GM21360 (cell line): ENCODE measurements at regions not wholly inside any gene's neighbourhood (a gene's known extent, or its start where the extent isn't known, plus 50 kb on each side); places are given as distances from the start of the nearest gene placed in this dataset.
"Not testable (repeated sequence)": the region's sequence is repeated elsewhere in the genome, so short reads cannot be mapped to it uniquely, and the experiment has no call there.

Source experiments
- ATAC-seq: cut with Tn5 transposase; IDR thresholded peaks from one replicate; pipeline ENCODE4 v1.9.1; 2021; ENCODE audit warnings: mild to moderate bottlenecking, moderate library complexity; ENCODE audit not compliant: unreplicated experiment

DNA sequence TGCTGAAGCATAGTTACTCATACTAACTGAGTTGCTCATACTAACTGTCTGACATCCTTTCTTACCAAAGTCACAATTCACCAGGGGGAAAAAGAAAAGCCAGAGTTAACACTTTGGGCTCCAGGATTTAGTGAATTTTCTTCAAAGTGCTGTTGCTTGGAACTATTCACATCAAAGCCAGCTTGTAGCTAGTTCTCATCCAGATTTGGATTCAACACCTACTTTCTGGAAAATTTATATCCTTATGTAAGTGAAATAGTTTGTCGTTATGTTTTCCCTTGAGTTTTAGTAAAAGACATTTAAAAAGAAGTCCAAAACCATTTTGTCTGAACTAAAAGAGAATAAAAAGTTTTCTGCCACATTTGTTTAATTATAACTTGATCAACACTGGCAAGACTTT, 264.6 kb downstream of the BRINP2 start:
- ATAC-seq: no peak

DNA sequence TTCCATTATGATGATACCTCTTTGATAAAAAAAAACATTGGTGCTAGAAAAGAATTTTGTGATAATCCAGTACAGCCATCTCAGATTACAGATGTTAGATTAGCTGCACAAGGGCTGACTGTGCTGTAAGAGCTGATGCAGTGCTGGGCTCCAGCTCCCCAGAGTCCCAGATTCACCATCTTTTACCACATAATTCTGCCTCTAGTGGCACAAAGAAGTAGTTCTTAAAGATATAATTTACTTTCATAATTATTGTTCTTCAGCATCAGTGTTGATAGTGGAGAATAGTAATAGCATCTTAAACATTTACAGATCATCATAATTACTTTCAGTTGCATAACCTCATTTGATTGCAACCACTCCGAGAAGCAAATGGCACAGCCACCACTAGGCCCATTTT, 262.1 kb downstream of the BRINP2 start:
- ATAC-seq: peak; percentile 66

DNA sequence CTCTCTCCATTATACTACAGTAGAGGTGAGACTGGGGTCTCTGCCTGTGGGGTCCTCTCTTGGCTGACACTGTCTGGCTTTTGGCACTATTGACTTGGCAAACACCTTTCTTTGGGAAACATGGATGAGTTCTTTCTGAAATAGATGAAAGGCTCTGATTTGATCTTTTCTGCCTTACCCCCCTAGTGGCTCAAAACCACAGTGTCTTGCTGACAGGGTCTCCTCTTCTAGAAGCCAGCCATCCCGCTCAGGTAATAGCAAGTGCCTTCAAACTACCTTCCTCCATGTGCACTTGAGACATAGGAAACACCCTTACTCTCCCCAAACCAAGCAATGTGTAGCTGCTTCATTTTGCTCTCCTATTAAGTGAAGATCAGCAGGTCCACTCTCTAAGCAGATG, 260.4 kb downstream of the BRINP2 start:
- ATAC-seq: no peak

DNA sequence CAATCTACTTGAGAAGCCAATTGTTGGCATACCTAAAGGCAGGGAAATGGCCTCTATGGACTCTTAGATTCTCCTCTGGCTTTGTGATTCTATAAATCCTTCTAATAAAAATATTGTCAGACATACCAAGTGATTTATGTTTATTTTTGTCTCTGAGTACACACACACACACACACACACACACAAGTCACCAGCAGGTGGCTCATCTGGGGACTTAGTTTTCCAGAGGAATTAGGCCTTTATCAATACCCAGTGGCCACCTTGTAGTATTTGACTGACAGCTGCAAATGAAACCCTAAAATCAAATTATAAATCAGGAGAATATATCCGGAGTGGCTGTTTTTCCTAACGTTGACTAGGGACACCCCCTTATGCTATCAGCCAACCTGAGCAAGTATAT, 258.5 kb downstream of the BRINP2 start:
- no peak for ATAC-seq

DNA sequence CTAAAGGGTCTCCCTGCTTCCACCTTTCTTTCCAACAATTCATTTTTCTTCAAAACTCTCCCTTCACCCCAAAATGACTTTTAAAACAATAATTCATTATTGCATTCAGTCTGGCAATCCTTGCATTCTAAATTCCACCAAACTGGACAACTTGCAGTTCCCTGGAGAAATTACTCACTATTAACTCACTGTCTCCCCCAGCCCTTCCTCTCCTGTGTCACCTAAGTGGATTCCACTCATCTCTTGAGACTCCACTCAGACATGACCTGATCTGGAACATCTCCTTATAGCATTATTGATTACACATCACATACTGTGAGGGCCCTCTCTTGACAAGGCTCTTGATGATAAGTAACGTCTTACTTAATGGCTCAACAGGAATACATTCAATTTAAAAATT, 257.1 kb downstream of the BRINP2 start:
- no peak for ATAC-seq

DNA sequence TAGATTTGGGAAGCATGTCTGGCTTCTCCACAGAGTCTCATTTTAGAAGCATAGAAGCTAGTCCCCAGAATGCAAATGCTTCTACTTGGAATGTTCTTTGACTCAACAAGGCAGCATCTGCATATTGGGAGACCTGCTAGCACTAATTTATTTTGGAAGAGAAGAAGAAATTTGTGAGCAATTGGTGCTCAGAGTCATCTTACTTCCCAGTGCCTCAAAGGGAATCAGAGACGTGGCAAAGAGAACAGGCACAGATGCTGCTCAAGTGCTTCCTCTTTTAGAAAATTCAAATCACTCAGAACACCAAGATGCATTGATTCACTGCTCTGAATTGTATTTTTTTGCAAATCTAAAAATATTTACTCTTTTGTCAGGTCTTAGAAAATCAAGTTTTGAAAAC, 255.7 kb downstream of the BRINP2 start:
- no peak for ATAC-seq

DNA sequence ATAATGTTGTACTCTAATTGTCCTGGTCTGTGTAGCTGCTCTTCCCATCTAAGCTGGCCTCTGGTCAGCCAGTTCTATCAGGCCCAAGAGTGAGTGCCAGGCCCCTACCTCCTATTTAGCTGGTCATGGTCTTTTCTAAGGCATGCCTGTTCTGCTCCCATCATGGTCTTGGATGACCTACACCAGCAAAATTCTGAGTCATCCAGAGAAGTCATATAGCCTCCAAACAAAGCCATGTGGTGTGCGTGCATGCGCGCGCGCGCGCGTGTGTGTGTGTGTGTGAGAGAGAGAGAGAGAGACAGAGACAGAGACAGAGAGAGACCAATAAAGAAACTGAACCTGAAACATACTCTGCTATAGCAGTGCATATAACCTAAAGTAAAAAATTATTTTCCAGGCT, 254.4 kb downstream of the BRINP2 start:
- ATAC-seq: no peak

DNA sequence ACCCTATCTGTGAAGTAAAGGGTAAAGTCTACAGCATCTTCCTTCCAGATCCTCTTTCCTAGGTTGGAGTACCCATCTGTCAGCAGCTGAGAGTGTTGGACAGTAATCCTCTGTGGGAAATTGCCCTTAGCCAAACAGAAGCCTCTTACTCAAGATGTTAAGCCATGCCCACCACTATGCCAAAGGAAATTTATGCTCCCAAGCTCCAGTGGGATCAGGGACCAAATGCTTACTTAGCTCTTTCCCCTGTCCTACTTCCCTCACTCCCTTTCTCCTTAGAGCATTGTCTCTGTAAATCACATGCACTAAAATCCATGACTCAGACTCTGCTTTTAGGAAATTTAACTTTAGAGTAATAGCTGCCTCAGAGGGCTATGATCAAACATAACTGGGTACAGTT, 254.0 kb downstream of the BRINP2 start:
- no peak for ATAC-seq

DNA sequence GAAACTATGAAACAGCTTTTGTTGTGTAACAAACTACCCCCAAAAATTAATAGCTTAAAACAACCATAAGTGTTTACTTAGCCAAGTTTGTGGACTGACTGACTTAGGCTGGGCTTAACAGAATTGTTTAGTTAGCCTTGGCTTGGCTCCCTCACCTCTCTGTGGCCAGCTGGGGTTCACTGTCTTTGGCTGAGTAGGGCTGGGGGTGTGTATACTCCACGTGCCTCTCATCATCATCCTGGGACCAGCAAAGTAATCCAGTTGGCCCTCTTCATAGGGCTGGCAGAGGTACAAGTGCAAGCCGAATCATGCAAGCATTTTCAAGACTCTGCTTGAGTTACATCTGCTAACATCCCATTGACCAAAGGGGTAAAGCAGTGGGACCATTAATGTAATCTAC, 252.3 kb downstream of the BRINP2 start:
- no peak for ATAC-seq

DNA sequence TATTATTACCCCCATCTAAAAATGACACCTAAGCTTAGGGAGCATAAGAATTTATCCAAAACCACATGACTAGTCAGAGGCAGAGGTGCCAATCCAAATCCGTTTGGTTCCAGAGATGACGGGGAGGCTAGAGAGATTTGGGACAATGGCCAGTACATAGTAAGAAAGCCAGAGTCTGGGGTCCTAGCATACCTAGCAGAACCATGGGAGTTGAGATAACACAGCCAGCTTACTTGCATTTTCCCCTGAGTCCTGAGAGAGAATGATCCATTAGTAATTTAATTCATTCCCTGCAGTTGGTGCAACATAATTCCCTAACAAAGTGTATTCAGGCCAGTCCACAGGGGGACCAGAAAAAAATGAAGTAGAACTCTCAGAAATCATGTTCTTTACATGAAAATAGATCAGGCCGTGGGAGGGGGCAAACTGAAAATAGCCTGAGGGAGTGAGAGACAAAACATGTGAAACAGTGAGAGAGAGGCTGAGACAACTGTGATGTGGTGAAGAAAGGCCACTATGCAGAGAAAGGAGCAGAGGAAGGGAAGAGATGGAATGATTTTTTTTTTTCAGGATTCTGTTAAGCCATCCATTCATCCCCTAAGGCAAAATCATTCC, 243.3 kb downstream of the BRINP2 start:
- ATAC-seq: no peak

DNA sequence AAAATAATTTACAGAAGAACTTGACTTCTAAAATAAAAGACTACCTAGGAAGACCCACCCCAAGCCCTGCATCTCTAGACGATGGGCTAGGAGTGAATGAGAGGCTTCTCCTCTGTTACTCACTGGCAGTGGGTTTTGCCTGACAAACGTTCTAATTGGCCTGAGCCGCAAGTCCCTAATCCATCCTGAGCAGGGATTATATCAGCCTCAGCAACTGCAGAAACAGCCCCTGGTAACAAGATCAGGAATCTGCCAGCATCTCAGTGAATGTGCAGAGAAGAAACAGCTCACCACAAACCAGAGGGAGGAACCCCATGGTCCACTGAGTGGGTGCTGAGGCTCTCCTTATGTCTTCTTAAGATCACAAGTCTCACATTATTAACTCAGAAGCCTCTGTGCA, 240.6 kb downstream of the BRINP2 start:
- no peak for ATAC-seq

DNA sequence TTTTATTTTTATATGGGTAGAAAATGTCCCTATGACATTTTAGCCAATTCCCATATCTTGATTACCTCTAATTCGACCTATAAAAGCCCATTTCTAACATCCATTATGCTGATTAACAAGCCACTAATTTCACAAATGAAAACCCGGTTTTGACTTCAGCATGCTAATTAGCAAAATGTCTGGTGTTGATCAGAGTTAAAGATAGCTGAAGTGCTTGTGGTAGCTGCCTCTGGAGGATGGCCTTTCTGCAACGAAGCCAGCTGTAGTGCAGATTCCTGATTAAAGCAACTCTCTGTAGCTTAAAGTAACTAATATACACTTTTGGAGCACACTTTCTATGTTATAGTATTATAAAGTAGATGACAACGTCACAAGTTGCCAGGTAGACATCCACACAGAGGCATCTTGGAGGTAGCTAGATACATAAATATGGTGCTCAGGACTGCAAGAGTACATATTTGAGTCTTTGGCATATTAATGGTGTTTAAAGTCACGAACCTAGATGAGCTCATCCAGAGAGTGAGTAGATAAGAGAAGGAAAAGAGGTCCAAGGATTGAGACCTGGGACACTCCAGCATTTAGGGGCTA, 239.5 kb downstream of the BRINP2 start:
- no peak for ATAC-seq

DNA sequence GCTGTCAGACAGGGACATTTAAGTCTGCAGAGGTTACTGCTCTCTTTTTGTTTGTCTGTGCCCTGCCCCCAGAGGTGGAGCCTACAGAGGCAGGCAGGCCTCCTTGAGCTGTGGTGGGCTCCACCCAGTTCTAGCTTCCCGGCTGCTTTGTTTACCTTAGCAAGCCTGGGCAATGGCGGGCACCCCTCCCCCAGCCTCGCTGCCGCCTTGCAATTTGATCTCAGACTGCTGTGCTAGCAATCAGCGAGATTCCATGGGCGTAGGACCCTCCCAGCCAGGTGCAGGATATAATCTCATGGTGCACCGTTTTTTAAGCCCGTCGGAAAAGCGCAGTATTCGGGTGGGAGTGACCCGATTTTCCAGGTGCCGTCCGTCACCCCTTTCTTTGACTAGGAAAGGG, 235.6 kb downstream of the BRINP2 start:
- ATAC-seq: not testable (repeated sequence)

DNA sequence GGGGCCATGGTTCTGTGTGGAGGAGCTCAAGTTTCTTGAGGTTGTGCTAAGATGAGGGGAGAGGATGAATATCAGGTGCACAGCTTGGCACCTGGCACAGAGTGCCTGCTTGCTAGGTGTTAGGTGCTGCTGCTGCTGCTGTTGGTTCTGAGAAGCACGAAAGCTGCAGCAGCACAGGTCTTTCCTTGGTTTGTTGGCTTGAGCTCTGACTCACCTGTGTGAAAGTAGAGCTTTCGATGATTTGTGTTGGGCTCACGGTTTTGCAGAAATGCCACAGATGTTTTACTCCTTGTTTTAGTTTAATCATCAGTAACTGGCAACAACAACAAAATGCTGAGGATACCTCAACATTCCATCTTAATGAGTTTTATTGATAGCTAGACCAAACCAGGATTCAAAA, 221.6 kb downstream of the BRINP2 start:
- ATAC-seq: no peak

DNA sequence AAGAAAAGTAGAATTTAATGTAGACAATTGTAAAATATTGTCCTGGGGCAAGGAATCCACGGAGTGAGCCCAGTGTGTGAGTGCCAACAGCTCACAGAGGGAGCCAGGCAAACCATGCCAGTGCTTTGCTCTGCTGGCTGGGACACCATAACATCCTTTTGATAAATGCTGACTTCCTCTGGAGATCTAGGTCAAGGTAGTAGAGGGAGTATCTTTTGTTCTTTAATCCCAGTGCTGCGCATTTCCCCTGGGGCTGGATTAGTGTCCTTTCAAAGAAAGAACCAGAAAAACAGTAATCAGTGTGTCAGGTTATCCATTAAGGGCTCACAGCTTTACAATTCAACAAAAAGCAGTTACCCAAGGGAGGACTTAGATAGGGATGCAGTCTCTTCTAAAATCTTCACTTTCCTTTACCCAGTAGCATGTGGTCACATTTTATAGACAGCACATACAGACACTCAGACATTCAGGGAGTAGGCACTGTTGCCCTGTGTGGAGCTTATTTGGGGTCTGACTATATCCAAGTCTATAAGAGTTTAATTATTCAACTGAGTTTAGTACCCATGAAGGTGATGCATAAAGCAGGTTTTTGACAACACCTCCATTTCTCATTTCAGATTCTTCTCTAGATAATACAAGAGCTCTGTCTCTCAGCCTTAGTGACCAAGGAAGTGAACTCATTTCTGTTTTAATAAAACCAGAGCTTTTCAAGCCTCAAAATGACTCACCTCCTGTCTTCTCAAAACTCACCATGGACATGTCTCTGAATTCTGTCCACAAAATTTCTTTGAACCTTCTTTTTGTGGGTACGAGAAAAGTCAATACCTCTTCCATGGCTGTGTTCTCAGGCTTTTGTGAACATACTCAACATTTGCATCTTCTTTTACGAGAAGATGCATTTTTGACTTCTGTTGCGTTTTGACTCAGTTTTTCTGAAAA, 215.3 kb downstream of the BRINP2 start:
- ATAC-seq: no peak

DNA sequence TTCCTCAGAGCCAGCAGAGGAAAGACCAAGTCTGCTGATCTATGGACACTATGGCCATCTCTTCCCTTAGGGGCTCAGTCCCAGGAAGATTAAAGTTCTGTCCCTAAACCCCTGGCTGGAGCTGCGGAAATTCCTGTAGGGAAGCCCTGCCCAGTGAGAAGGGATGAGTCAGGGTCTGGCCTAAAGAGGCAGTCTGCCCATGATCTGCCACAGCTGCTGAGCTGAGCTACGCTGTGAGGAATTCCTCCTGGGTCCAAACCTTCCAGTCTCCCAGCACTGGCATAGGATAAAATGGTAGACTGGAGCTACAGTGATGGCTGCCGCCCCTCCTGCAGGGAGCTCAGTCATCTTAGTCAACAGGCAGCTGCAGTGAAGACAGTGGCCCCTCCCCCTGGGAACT, 213.7 kb downstream of the BRINP2 start:
- ATAC-seq: no peak

DNA sequence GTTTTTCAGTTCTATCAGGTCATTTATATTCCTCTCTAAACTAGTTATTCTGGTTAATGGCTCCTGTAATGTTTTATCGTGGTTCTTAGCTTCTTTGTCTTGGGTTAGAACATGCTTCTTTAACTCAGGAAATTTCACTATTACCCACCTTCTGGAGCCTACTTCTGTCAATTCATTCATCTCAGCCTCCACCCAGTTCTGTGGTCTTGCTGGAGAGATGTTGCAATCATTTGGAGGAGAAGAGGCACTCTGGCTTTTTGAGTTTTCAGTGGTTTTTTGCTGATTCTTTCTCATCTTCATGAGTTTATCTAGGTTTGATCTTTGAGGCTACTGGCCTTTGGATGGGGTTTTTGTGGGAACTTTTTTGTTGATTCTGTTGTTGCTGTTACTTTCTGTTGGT, 213.0 kb downstream of the BRINP2 start:
- ATAC-seq: no peak

DNA sequence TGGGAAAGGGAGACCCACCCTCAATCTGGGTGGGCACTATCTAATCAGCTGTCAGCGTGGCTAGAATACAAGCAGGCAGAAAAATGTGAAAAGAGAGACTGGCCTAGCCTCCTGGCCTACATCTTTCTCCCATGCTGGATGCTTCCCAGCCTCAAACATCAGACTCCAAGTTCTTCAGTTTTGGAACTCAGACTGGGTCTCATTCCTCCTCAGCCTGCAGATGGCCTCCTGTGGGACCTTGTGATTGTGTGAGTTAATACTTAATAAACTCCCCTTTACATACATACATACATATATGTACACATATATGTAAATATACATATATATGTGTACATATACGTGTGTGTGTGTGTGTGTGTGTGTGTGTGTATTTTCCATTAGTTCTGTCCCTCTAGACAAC, 207.1 kb downstream of the BRINP2 start:
- no peak for ATAC-seq

DNA sequence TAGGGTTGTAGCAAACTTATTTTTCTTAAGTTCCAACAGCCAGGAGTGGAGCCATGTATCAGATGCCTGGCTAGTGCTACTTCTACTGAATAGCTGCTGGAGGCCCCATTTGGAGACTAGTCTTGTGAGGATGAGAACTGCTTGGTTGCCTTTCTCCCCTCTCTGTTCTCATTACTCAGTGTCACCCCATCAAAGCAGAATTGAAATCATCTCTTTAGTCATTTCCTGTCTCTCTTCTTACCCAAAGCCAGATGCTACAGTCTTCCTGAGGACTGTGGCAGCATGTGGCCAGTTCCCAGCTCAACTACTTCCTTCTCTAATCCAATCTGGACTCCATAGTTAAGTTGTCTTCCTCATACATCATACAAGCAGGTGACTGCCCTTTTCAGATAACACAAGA, 197.5 kb downstream of the BRINP2 start:
- ATAC-seq: no peak

DNA sequence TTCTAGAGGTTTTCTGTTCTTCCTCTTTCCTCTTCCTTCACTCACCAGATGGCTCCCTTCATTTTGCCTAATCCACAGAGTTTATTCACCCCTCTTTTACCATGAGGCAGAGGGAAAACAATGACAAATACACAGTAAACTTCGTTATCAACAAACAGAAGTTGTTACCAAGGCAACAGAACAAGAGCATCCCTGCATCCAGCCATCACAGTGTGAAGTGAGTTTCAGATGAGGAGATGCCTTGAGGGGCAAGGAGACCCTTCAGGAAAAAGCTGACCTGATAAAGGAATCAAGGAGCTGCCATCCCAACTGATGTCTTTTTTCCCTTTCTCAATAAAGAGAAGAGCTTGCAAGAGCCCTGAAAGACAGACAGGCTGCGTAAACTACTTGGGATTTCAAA, 195.3 kb downstream of the BRINP2 start:
- ATAC-seq: no peak

DNA sequence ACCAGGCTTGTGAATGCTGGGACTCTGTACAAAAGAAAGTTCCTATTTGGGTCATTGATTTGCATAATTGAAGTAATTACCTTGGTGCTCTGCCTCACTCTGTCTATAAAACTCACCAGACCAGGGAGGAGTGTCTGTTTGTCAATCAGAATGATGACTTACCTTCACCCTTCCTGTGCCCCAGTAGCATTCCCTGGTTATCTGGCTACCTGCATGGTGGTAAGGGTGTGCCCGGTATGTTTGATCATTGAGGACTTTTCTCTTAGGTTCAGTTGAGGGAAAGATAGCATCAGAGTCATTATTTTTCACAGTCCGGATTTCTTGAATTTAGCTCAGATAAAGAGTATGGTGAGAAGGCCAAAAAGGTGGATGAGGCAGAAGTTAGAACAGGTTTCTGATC, 190.0 kb downstream of the BRINP2 start:
- no peak for ATAC-seq
